HCT116 (cell line): ENCODE measurements at regions not wholly inside any gene's neighbourhood (a gene's known extent, or its start where the extent isn't known, plus 50 kb on each side); places are given as distances from the start of the nearest gene placed in this dataset.

Experiments used
- JUND ChIP-seq: IDR thresholded peaks from 2 replicates; pipeline ENCODE4 v1.6.1; 2012
- POLR2A ChIP-seq: IDR thresholded peaks from 2 replicates; pipeline ENCODE4 v1.7.0; 2011; ENCODE audit warnings: borderline replicate concordance; ENCODE audit not compliant: insufficient read depth, insufficient read length; ENCODE audit errors: extremely low read depth
- TCF7L2 ChIP-seq: IDR thresholded peaks from 2 replicates; pipeline ENCODE4 v1.7.0; 2011; ENCODE audit warnings: borderline replicate concordance, inconsistent platforms; ENCODE audit not compliant: insufficient read depth, insufficient read length; ENCODE audit errors: extremely low read depth
- TF ChIP-seq, protein P1 (sequence below), 3 experiments: fragments of 200-600 bp in 1 of 3; sonication (generic) in 1 of 3; IDR thresholded peaks in 2 of 3; conservative IDR thresholded peaks in 1 of 3; 2 replicates each; pipeline ENCODE4 v1.5.1; 2012 to 2017; ENCODE audit warnings: low read depth in 2 of 3, low read length in 2 of 3, antibody characterized with exemption in 1 of 3, borderline replicate concordance in 1 of 3, control low read depth in 1 of 3, mild to moderate bottlenecking in 1 of 3, mixed read lengths in 1 of 3, mixed run types in 1 of 3, moderate library complexity in 1 of 3; ENCODE audit not compliant: insufficient read depth in 1 of 3

DNA sequence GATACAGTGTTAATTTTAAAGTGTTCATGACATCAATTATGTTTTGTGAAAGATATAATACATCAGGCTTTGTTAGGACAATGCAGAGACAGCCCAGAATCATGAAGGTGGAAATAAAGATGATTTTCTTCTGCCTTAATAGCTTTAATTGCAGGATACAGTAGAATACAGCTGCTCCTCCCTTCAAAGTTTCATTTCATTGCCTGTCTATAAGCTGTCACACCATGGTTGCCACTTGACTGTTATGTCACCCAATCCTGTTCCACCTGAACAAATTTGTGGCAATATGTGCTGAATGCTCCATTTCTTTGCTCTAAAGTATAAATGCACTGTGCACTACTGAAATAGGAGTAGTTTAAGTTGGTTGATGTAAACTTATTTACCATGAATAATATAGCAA lies 537.8 kb upstream of the ROBO2 start:
- TF ChIP-seq, protein P1, sequence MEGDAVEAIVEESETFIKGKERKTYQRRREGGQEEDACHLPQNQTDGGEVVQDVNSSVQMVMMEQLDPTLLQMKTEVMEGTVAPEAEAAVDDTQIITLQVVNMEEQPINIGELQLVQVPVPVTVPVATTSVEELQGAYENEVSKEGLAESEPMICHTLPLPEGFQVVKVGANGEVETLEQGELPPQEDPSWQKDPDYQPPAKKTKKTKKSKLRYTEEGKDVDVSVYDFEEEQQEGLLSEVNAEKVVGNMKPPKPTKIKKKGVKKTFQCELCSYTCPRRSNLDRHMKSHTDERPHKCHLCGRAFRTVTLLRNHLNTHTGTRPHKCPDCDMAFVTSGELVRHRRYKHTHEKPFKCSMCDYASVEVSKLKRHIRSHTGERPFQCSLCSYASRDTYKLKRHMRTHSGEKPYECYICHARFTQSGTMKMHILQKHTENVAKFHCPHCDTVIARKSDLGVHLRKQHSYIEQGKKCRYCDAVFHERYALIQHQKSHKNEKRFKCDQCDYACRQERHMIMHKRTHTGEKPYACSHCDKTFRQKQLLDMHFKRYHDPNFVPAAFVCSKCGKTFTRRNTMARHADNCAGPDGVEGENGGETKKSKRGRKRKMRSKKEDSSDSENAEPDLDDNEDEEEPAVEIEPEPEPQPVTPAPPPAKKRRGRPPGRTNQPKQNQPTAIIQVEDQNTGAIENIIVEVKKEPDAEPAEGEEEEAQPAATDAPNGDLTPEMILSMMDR (IDR thresholded peaks at IDR 0.05 in 2 of 3, conservative IDR thresholded peaks at IDR 0.05 in 1 of 3; ENCODE audit: borderline replicate concordance in 1 of 3, insufficient read depth in 1 of 3, low read depth in 2 of 3, low read length in 2 of 3) = no peak
- TF ChIP-seq POLR2A (no peak), TCF7L2 (no peak), JUND (no peak)
